Fibroblast of lung (primary cell): ENCODE measurements at regions not wholly inside any gene's neighbourhood (a gene's known extent, or its start where the extent isn't known, plus 50 kb on each side); places are given as distances from the start of the nearest gene placed in this dataset.
"Not testable (repeated sequence)": the region's sequence is repeated elsewhere in the genome, so short reads cannot be mapped to it uniquely, and the experiment has no call there.

ENCODE experiments used
- DNase-seq, 2 donors: peaks; one replicate each; pipeline versions ENCODE4 v3.0.0 to v3.0.0-alpha.2; 2010; ENCODE audit warnings: low read depth in 2 of 2
- H2AFZ ChIP-seq: 2 replicates; pipeline ENCODE4 v1.5.1; 2012; ENCODE audit warnings: low read length, control low read depth, inconsistent platforms
- H3K27ac ChIP-seq: 2 replicates; pipeline ENCODE4 v1.5.1; 2011; ENCODE audit warnings: low read length, control low read depth; ENCODE audit not compliant: insufficient read depth
- H3K27me3 ChIP-seq: 2 replicates; pipeline ENCODE4 v1.5.1; 2011; ENCODE audit warnings: mild to moderate bottlenecking, low read length; ENCODE audit not compliant: control insufficient read depth, insufficient read depth
- H3K36me3 ChIP-seq: 2 replicates; pipeline ENCODE4 v1.5.1; 2011; ENCODE audit warnings: low read length; ENCODE audit not compliant: control insufficient read depth, insufficient read depth
- H3K4me1 ChIP-seq: 2 replicates; pipeline ENCODE4 v1.5.1; 2011; ENCODE audit warnings: low read length; ENCODE audit not compliant: control insufficient read depth, insufficient read depth; ENCODE audit errors: extremely low read depth
- H3K4me2 ChIP-seq: 2 replicates; pipeline ENCODE4 v1.5.1; 2011; ENCODE audit warnings: low read length, control low read depth; ENCODE audit not compliant: insufficient read depth; ENCODE audit errors: extremely low read depth
- H3K4me3 ChIP-seq, 4 experiments: fragments of 200-600 bp in 1 of 4; sonication (generic) in 1 of 4; replicated peaks in 1 of 4; 2 replicates each; pipeline ENCODE4 v1.5.1; 2011 to 2016; ENCODE audit warnings: low read length in 4 of 4, low read depth in 3 of 4, mild to moderate bottlenecking in 3 of 4, control low read depth in 2 of 4, inconsistent platforms in 1 of 4, mixed read lengths in 1 of 4; ENCODE audit not compliant: insufficient read depth in 1 of 4; ENCODE audit errors: control extremely low read depth in 1 of 4
- H3K79me2 ChIP-seq: 2 replicates; pipeline ENCODE4 v1.5.1; 2012; ENCODE audit warnings: mild to moderate bottlenecking, low read length, inconsistent platforms; ENCODE audit not compliant: control insufficient read depth, insufficient read depth
- H3K9ac ChIP-seq: 2 replicates; pipeline ENCODE4 v1.5.1; 2011; ENCODE audit warnings: mild to moderate bottlenecking, low read length, control low read depth; ENCODE audit not compliant: insufficient read depth
- H3K9me3 ChIP-seq: 2 replicates; pipeline ENCODE4 v1.5.1; 2012; ENCODE audit warnings: low read depth, low read length; ENCODE audit not compliant: control insufficient read depth, insufficient read depth
- H4K20me1 ChIP-seq: 2 replicates; pipeline ENCODE4 v1.5.1; 2011; ENCODE audit warnings: low read length; ENCODE audit not compliant: control insufficient read depth, insufficient read depth; ENCODE audit errors: extremely low read depth
- EZH2 ChIP-seq: IDR thresholded peaks from 2 replicates; pipeline ENCODE4 v1.5.1; 2012; ENCODE audit warnings: low read length, control low read depth, mild to moderate bottlenecking; ENCODE audit errors: missing control alignments
- TF ChIP-seq, protein P1 (sequence below), 2 donors: IDR thresholded peaks in 1 of 2; conservative IDR thresholded peaks in 1 of 2; 1 replicate in 1 of 2; 2 replicates in 1 of 2; pipeline ENCODE4 v1.5.1; 2011 to 2012; ENCODE audit warnings: low read length in 2 of 2, control low read depth in 1 of 2, inconsistent platforms in 1 of 2, low read depth in 1 of 2, mild to moderate bottlenecking in 1 of 2

GRCh38 chr5:67805666-67806348 lies 409.7 kb upstream of the PIK3R1 start:
- H3K27ac ChIP-seq = no peak overlapping the region
- no peaks in the 10 kb centered on the region for H3K79me2 ChIP-seq
- H3K27me3 ChIP-seq = no peaks in the 10 kb centered on the region
- H3K4me1 ChIP-seq = no peaks in the 10 kb centered on the region
- no peak overlapping the region for H3K4me3 ChIP-seq
- TF ChIP-seq, protein P1, sequence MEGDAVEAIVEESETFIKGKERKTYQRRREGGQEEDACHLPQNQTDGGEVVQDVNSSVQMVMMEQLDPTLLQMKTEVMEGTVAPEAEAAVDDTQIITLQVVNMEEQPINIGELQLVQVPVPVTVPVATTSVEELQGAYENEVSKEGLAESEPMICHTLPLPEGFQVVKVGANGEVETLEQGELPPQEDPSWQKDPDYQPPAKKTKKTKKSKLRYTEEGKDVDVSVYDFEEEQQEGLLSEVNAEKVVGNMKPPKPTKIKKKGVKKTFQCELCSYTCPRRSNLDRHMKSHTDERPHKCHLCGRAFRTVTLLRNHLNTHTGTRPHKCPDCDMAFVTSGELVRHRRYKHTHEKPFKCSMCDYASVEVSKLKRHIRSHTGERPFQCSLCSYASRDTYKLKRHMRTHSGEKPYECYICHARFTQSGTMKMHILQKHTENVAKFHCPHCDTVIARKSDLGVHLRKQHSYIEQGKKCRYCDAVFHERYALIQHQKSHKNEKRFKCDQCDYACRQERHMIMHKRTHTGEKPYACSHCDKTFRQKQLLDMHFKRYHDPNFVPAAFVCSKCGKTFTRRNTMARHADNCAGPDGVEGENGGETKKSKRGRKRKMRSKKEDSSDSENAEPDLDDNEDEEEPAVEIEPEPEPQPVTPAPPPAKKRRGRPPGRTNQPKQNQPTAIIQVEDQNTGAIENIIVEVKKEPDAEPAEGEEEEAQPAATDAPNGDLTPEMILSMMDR (conservative IDR thresholded peaks at IDR 0.05 in 1 of 2, IDR thresholded peaks at IDR 0.05 in 1 of 2; ENCODE audit: low read depth in 1 of 2, low read length in 2 of 2) = no peak
- no peak for TF ChIP-seq EZH2
- DNase-seq = no peak
- no peak overlapping the region for H3K9ac ChIP-seq
- H4K20me1 ChIP-seq = no peaks in the 10 kb centered on the region
- no peak overlapping the region for H2AFZ ChIP-seq
- H3K36me3 ChIP-seq = no peaks in the 10 kb centered on the region
- no peak overlapping the region for H3K4me2 ChIP-seq
- H3K9me3 ChIP-seq = no peaks in the 10 kb centered on the region

GRCh38 chr5:67802766-67803165 lies 412.8 kb upstream of the PIK3R1 start:
- H3K27me3 ChIP-seq = no peaks in the 10 kb centered on the region
- TF ChIP-seq, protein P1 (conservative IDR thresholded peaks at IDR 0.05 in 1 of 2, IDR thresholded peaks at IDR 0.05 in 1 of 2; ENCODE audit: low read depth in 1 of 2, low read length in 2 of 2) = no peak
- no peak for TF ChIP-seq EZH2
- H3K4me1 ChIP-seq = no peaks in the 10 kb centered on the region
- H3K27ac ChIP-seq = no peak overlapping the region
- no peak overlapping the region for H3K4me3 ChIP-seq
- H3K9ac ChIP-seq = no peak overlapping the region
- H3K9me3 ChIP-seq = no peaks in the 10 kb centered on the region
- no peaks in the 10 kb centered on the region for H4K20me1 ChIP-seq
- H3K36me3 ChIP-seq = no peaks in the 10 kb centered on the region
- no peak overlapping the region for H2AFZ ChIP-seq
- no peak for DNase-seq
- H3K4me2 ChIP-seq = no peak overlapping the region
- H3K79me2 ChIP-seq = no peaks in the 10 kb centered on the region

DNA sequence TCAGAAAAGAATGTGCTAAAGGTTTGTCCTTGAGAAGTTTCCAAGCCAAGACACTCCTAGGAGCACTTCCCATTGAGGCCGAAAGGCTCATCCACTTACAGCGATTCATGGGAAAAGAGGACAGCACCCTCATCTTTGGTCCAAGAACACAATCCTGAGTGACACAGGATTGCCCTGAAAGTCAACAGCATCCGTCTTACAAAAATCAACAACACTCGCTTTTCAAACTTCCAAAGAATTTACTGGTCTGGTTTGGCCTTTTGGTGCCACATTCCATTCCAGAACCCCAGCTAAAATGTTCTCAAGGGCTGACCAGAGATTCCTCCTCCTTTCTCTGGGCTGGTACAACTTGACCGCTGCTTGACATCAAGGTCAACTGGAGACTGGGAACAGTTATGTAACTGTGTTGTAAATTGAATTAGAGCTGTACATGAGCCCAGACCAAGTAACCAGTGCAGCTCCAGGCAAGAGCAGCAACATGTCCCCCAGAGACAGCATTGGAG lies 415.8 kb upstream of the PIK3R1 start:
- H3K4me3 ChIP-seq = no peak overlapping the region
- H3K27me3 ChIP-seq = no peaks in the 10 kb centered on the region
- no peaks in the 10 kb centered on the region for H3K4me1 ChIP-seq
- no peak overlapping the region for H3K27ac ChIP-seq
- H3K9me3 ChIP-seq = no peaks in the 10 kb centered on the region
- DNase-seq = peak; percentile 39 to 53
- H3K9ac ChIP-seq = no peak overlapping the region
- H4K20me1 ChIP-seq = no peaks in the 10 kb centered on the region
- no peaks in the 10 kb centered on the region for H3K79me2 ChIP-seq
- TF ChIP-seq, protein P1 (conservative IDR thresholded peaks at IDR 0.05 in 1 of 2, IDR thresholded peaks at IDR 0.05 in 1 of 2; ENCODE audit: low read depth in 1 of 2, low read length in 2 of 2) = no peak
- no peak for TF ChIP-seq EZH2
- no peak overlapping the region for H2AFZ ChIP-seq
- no peak overlapping the region for H3K4me2 ChIP-seq
- H3K36me3 ChIP-seq = no peaks in the 10 kb centered on the region

DNA sequence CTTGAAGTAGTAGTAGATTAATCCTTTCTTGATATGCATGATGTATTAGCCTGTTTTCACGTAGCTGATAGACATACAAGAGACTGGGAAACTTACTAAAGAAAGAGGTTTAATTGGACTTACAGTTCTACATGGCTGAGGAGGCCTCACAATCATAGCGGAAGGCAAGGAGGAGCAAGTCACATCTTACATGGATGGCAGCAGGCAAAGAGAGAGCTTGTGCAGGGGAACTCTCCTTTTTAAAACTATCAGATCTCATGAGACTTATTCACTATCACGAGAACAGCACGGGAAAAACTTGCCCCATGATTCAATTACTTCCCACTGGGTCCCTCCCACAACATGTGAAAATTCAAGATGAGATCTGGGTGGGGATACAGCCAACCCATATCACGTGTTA lies 417.1 kb upstream of the PIK3R1 start:
- H3K79me2 ChIP-seq, H3K9me3 ChIP-seq, H3K27ac ChIP-seq, DNase-seq, H2AFZ ChIP-seq, H4K20me1 ChIP-seq, H3K4me3 ChIP-seq, H3K4me2 ChIP-seq, H3K9ac ChIP-seq, H3K27me3 ChIP-seq, H3K36me3 ChIP-seq, H3K4me1 ChIP-seq: not testable (repeated sequence)
